HCT116 (cell line): ENCODE measurements at regions not wholly inside any gene's neighbourhood (a gene's known extent, or its start where the extent isn't known, plus 50 kb on each side); places are given as distances from the start of the nearest gene placed in this dataset.

Experiments
- ATAC-seq: fragments of 200-7000 bp; cut with Tn5 transposase; 2 replicates; pipeline ENCODE4 v1.9.1; 2020; ENCODE audit warnings: mild to moderate bottlenecking, moderate library complexity
- BruUV-seq: library from RNA; stranded (reverse); fragments of 400-500 nt; replicated peaks from 2 replicates; lab custom pipeline; 2021; lab: Mats Ljungman, UMichigan
- CTCF ChIA-PET: fragments of 300-600 bp; sonication (Branson Sonifier 250); formaldehyde crosslinking; loops from one replicate; lab custom pipeline; 2021; ENCODE audit warnings: antibody characterized with exemption; lab: Charles Lee
- POLR2A ChIA-PET: fragments of 300-600, 350-600 bp; sonication (Branson Sonifier 250); formaldehyde crosslinking; loops from one replicate; lab custom pipeline; 2021; ENCODE audit warnings: antibody characterized with exemption; lab: Charles Lee
- RAD21 ChIA-PET, 2 experiments: fragments of 300-600 bp; sonication (Branson Sonifier 250); formaldehyde crosslinking; loops; one replicate each; lab custom pipeline; 2023; ENCODE audit warnings: low total read pairs in 2 of 2; ENCODE audit not compliant: uncharacterized antibody in 2 of 2, unreplicated experiment in 2 of 2, low non-redundant PET in 1 of 2; lab: Charles Lee
- DNase-seq: peaks from one replicate; pipeline ENCODE4 v3.0.0-alpha.2; 2010; ENCODE audit warnings: low read depth, low spot score
- H2AFZ ChIP-seq: fragments of 200-600 bp; shearing (Covaris generic), sonication (generic); 2 replicates; pipeline ENCODE4 v1.6.1; 2017; ENCODE audit warnings: low read depth, mixed run types, mixed read lengths, antibody characterized with exemption, low read length; ENCODE audit not compliant: poor library complexity, severe bottlenecking
- H3K27ac ChIP-seq: 2 replicates; pipeline ENCODE4 v1.5.1; 2012; ENCODE audit warnings: low read depth, low read length
- H3K27me3 ChIP-seq: fragments of 200-600 bp; sonication (generic); 2 replicates; pipeline ENCODE4 v1.6.1; 2016; ENCODE audit warnings: mixed run types, low read length, mixed read lengths; ENCODE audit not compliant: insufficient read depth
- H3K36me3 ChIP-seq, 2 experiments: fragments of 200-500 bp in 1 of 2; fragments of 200-600 bp in 1 of 2; sonication (Bioruptor generic) in 1 of 2; sonication (generic) in 1 of 2; 2 replicates each; pipeline versions ENCODE4 v1.5.1 to v1.6.1; 2014 to 2016; ENCODE audit warnings: low read length in 2 of 2, inconsistent platforms in 1 of 2, mixed read lengths in 1 of 2, mixed run types in 1 of 2; ENCODE audit not compliant: insufficient read depth in 2 of 2, control insufficient read depth in 1 of 2
- H3K4me1 ChIP-seq, 2 experiments: fragments of 200-600 bp in 1 of 2; sonication (generic) in 1 of 2; 2 replicates each; pipeline versions ENCODE4 v1.5.1 to v1.6.1; 2012 to 2017; ENCODE audit warnings: low read length in 2 of 2, inconsistent platforms in 1 of 2, mild to moderate bottlenecking in 1 of 2, mixed read lengths in 1 of 2, mixed run types in 1 of 2, moderate library complexity in 1 of 2; ENCODE audit not compliant: insufficient read depth in 2 of 2, control insufficient read depth in 1 of 2
- H3K4me2 ChIP-seq: fragments of 200-600 bp; sonication (generic); 2 replicates; pipeline ENCODE4 v1.6.1; 2017; ENCODE audit warnings: mixed run types, low read length, mixed read lengths
- H3K4me3 ChIP-seq, 2 experiments: fragments of 200-600 bp in 1 of 2; sonication (generic) in 1 of 2; replicated peaks in 1 of 2; 2 replicates each; pipeline ENCODE4 v1.5.1; 2011 to 2016; ENCODE audit warnings: low read length in 2 of 2, control low read depth in 1 of 2, low read depth in 1 of 2, mild to moderate bottlenecking in 1 of 2, mixed read lengths in 1 of 2, mixed run types in 1 of 2
- H3K79me2 ChIP-seq: fragments of 200-600 bp; sonication (generic); 2 replicates; pipeline ENCODE4 v1.6.1; 2017; ENCODE audit warnings: mild to moderate bottlenecking, mixed run types, low read length, moderate library complexity, mixed read lengths; ENCODE audit not compliant: insufficient read depth
- H3K9ac ChIP-seq: fragments of 200-600 bp; sonication (generic); 2 replicates; pipeline ENCODE4 v1.6.1; 2016; ENCODE audit warnings: low read length, mixed read lengths
- H3K9me2 ChIP-seq: fragments of 200-600 bp; sonication (generic), shearing (Covaris generic); 2 replicates; pipeline ENCODE4 v1.6.1; 2017; ENCODE audit warnings: mixed run types, mild to moderate bottlenecking, moderate library complexity; ENCODE audit not compliant: insufficient read depth
- H3K9me3 ChIP-seq, 2 experiments: fragments of 200-500 bp in 1 of 2; fragments of 200-600 bp in 1 of 2; sonication (Bioruptor generic) in 1 of 2; sonication (generic) in 1 of 2; 2 replicates each; pipeline ENCODE4 v1.6.1; 2014 to 2017; ENCODE audit warnings: low read length in 2 of 2, mixed read lengths in 2 of 2, inconsistent platforms in 1 of 2, low read depth in 1 of 2, mild to moderate bottlenecking in 1 of 2, mixed run types in 1 of 2, moderate library complexity in 1 of 2; ENCODE audit not compliant: control insufficient read depth in 1 of 2, insufficient read depth in 1 of 2
- H4K20me1 ChIP-seq: fragments of 200-600 bp; sonication (generic), shearing (Covaris generic); 2 replicates; pipeline ENCODE4 v1.6.1; 2017; ENCODE audit warnings: mixed run types, mild to moderate bottlenecking, moderate library complexity; ENCODE audit not compliant: insufficient read depth
- CBX3 ChIP-seq: IDR thresholded peaks from 2 replicates; pipeline ENCODE4 v1.6.1; 2012; ENCODE audit warnings: low read depth
- CEBPB ChIP-seq: IDR thresholded peaks from 2 replicates; pipeline ENCODE4 v1.6.1; 2012; ENCODE audit warnings: low read depth
- EGR1 ChIP-seq: IDR thresholded peaks from 2 replicates; pipeline ENCODE4 v1.6.1; 2012; ENCODE audit warnings: low read depth
- ELF1 ChIP-seq: IDR thresholded peaks from 2 replicates; pipeline ENCODE4 v1.6.1; 2012; ENCODE audit warnings: low read depth, borderline replicate concordance
- EZH2 ChIP-seq: fragments of 200-600 bp; sonication (generic); IDR thresholded peaks from 2 replicates; pipeline ENCODE4 v1.6.1; 2017; ENCODE audit warnings: antibody characterized with exemption, mixed run types
- EZH2phosphoT487 ChIP-seq: fragments of 200-600 bp; IDR thresholded peaks from 2 replicates; pipeline ENCODE4 v1.6.1; 2018; ENCODE audit warnings: antibody characterized with exemption, borderline replicate concordance
- POLR2A ChIP-seq: IDR thresholded peaks from 2 replicates; pipeline ENCODE4 v1.7.0; 2011; ENCODE audit warnings: borderline replicate concordance; ENCODE audit not compliant: insufficient read depth, insufficient read length; ENCODE audit errors: extremely low read depth
- POLR2AphosphoS5 ChIP-seq: IDR thresholded peaks from 2 replicates; pipeline ENCODE4 v1.6.1; 2011; ENCODE audit warnings: mild to moderate bottlenecking, low read depth, low read length, moderate library complexity
- RAD21 ChIP-seq: IDR thresholded peaks from 2 replicates; pipeline ENCODE4 v1.6.1; 2012; ENCODE audit warnings: low read depth, mild to moderate bottlenecking
- SP1 ChIP-seq: IDR thresholded peaks from 2 replicates; pipeline ENCODE4 v1.6.1; 2012; ENCODE audit warnings: low read depth
- TCF7L2 ChIP-seq: IDR thresholded peaks from 2 replicates; pipeline ENCODE4 v1.7.0; 2011; ENCODE audit warnings: borderline replicate concordance, inconsistent platforms; ENCODE audit not compliant: insufficient read depth, insufficient read length; ENCODE audit errors: extremely low read depth
- YY1 ChIP-seq: IDR thresholded peaks from 2 replicates; pipeline ENCODE4 v1.6.1; 2011; ENCODE audit warnings: low read length, low read depth, moderate library complexity, mild to moderate bottlenecking; ENCODE audit not compliant: insufficient replicate concordance; ENCODE audit errors: extremely low read depth
- ZFX ChIP-seq: fragments of 450-650 bp; IDR thresholded peaks from 2 replicates; pipeline ENCODE4 v1.6.1; 2017
- ZNF274 ChIP-seq: fragments of 200-500 bp; sonication (Bioruptor generic); IDR thresholded peaks from 2 replicates; pipeline ENCODE4 v1.6.1; 2014; ENCODE audit warnings: mild to moderate bottlenecking, low read depth, low read length, inconsistent platforms
- intact Hi-C: fragments of 100-400 bp; cut with micrococcal nuclease; formaldehyde crosslinking; loops from 2 replicates; pipeline ENCODE4 v1.10.0; 2022
- TF ChIP-seq, protein P1 (sequence below): IDR thresholded peaks from 2 replicates; pipeline ENCODE4 v1.6.1; 2012
- TF ChIP-seq, protein P2 (sequence below): IDR thresholded peaks from 2 replicates; pipeline ENCODE4 v1.6.1; 2011; ENCODE audit warnings: mild to moderate bottlenecking, low read length, moderate library complexity; ENCODE audit not compliant: insufficient replicate concordance; ENCODE audit errors: extremely low read depth
- TF ChIP-seq, protein P3 (sequence below): IDR thresholded peaks from 2 replicates; pipeline ENCODE4 v1.6.1; 2012; ENCODE audit warnings: low read depth
- TF ChIP-seq, protein P4 (sequence below), 3 experiments: fragments of 200-600 bp in 1 of 3; sonication (generic) in 1 of 3; IDR thresholded peaks in 2 of 3; conservative IDR thresholded peaks in 1 of 3; 2 replicates each; pipeline ENCODE4 v1.5.1; 2012 to 2017; ENCODE audit warnings: low read depth in 2 of 3, low read length in 2 of 3, antibody characterized with exemption in 1 of 3, borderline replicate concordance in 1 of 3, control low read depth in 1 of 3, mild to moderate bottlenecking in 1 of 3, mixed read lengths in 1 of 3, mixed run types in 1 of 3, moderate library complexity in 1 of 3; ENCODE audit not compliant: insufficient read depth in 1 of 3

DNA sequence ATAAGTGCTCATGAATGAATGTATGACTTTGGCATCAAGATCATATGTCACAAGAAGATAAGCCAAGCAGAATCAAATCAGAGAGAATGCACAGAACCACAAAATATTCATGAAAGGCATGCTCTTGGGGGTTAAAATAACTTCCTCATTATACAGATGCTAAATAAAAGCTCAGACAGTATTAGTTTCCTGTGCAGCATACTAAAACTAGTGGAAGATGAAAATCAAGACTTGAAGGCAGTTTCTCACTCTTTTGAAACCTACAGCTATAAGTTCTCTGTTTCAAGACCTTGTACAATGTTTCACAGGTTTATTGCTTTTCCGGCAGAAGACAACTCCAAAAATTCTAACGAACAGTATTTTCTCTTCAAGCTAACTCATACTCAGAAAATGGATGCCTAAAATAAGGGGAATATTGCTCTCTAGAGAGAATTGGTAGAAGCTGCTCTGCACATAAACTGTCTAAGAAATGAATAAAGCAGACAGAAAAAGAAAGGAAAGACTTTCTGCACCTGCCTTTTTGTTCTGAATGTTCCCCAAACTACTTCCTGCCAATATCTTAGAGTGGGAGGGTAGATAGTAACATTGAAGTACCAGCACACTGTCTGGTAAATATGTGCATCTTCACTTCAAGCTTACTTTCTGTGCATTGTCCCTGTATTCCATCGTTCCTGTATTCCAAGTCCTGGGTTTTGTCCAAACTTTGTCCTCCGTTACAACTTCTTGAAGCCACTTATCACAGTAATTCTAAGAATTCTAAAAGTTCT lies 639.4 kb upstream of the FAT3 start:
- Histone ChIP-seq H3K9ac (no peak overlapping the region), H3K27me3 (no peaks in the 10 kb centered on the region), H3K9me2 (no peaks in the 10 kb centered on the region), H2AFZ (no peak overlapping the region), H3K4me1 (no peaks in the 10 kb centered on the region), H3K4me3 (no peak overlapping the region), H3K36me3 (no peaks in the 10 kb centered on the region), H3K27ac (no peak overlapping the region), H3K79me2 (no peaks in the 10 kb centered on the region), H3K9me3 (peaks cover 0 to 15% of the 10 kb centered on the region in 2 experiments; a peak in 2 of 4 replicates), H3K4me2 (no peak overlapping the region), H4K20me1 (no peaks in the 10 kb centered on the region)
- no TSS peak for BruUV-seq
- intact Hi-C loops, result no loop called here
- no peak for ATAC-seq
- TF ChIP-seq YY1 (no peak), ELF1 (no peak), CEBPB (no peak), ZFX (no peak), CBX3 (no peak), RAD21 (no peak), EZH2 (no peak), SP1 (no peak), EGR1 (no peak), ZNF274 (no peak), EZH2phosphoT487 (no peak), POLR2A (no peak), TCF7L2 (no peak), POLR2AphosphoS5 (no peak)
- TF ChIP-seq, protein P1, sequence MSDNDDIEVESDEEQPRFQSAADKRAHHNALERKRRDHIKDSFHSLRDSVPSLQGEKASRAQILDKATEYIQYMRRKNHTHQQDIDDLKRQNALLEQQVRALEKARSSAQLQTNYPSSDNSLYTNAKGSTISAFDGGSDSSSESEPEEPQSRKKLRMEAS, result no peak
- TF ChIP-seq, protein P2, sequence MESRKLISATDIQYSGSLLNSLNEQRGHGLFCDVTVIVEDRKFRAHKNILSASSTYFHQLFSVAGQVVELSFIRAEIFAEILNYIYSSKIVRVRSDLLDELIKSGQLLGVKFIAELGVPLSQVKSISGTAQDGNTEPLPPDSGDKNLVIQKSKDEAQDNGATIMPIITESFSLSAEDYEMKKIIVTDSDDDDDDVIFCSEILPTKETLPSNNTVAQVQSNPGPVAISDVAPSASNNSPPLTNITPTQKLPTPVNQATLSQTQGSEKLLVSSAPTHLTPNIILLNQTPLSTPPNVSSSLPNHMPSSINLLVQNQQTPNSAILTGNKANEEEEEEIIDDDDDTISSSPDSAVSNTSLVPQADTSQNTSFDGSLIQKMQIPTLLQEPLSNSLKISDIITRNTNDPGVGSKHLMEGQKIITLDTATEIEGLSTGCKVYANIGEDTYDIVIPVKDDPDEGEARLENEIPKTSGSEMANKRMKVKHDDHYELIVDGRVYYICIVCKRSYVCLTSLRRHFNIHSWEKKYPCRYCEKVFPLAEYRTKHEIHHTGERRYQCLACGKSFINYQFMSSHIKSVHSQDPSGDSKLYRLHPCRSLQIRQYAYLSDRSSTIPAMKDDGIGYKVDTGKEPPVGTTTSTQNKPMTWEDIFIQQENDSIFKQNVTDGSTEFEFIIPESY, result no peak
- TF ChIP-seq, protein P3, sequence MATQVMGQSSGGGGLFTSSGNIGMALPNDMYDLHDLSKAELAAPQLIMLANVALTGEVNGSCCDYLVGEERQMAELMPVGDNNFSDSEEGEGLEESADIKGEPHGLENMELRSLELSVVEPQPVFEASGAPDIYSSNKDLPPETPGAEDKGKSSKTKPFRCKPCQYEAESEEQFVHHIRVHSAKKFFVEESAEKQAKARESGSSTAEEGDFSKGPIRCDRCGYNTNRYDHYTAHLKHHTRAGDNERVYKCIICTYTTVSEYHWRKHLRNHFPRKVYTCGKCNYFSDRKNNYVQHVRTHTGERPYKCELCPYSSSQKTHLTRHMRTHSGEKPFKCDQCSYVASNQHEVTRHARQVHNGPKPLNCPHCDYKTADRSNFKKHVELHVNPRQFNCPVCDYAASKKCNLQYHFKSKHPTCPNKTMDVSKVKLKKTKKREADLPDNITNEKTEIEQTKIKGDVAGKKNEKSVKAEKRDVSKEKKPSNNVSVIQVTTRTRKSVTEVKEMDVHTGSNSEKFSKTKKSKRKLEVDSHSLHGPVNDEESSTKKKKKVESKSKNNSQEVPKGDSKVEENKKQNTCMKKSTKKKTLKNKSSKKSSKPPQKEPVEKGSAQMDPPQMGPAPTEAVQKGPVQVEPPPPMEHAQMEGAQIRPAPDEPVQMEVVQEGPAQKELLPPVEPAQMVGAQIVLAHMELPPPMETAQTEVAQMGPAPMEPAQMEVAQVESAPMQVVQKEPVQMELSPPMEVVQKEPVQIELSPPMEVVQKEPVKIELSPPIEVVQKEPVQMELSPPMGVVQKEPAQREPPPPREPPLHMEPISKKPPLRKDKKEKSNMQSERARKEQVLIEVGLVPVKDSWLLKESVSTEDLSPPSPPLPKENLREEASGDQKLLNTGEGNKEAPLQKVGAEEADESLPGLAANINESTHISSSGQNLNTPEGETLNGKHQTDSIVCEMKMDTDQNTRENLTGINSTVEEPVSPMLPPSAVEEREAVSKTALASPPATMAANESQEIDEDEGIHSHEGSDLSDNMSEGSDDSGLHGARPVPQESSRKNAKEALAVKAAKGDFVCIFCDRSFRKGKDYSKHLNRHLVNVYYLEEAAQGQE, result no peak
- TF ChIP-seq, protein P4, sequence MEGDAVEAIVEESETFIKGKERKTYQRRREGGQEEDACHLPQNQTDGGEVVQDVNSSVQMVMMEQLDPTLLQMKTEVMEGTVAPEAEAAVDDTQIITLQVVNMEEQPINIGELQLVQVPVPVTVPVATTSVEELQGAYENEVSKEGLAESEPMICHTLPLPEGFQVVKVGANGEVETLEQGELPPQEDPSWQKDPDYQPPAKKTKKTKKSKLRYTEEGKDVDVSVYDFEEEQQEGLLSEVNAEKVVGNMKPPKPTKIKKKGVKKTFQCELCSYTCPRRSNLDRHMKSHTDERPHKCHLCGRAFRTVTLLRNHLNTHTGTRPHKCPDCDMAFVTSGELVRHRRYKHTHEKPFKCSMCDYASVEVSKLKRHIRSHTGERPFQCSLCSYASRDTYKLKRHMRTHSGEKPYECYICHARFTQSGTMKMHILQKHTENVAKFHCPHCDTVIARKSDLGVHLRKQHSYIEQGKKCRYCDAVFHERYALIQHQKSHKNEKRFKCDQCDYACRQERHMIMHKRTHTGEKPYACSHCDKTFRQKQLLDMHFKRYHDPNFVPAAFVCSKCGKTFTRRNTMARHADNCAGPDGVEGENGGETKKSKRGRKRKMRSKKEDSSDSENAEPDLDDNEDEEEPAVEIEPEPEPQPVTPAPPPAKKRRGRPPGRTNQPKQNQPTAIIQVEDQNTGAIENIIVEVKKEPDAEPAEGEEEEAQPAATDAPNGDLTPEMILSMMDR (IDR thresholded peaks at IDR 0.05 in 2 of 3, conservative IDR thresholded peaks at IDR 0.05 in 1 of 3; ENCODE audit: borderline replicate concordance in 1 of 3, insufficient read depth in 1 of 3, low read depth in 2 of 3, low read length in 2 of 3), result no peak
- ChIA-PET CTCF (no interaction called here), RAD21 (no interaction called here), POLR2A (no interaction called here)
- DNase-seq, result no peak
